ENCODE measurements at regions not wholly inside any gene's neighbourhood (a gene's known extent, or its start where the extent isn't known, plus 50 kb on each side); places are given as distances from the start of the nearest gene placed in this dataset.
"Not testable (repeated sequence)": the region's sequence is repeated elsewhere in the genome, so short reads cannot be mapped to it uniquely, and the experiment has no call there.

- peak; percentile 24 for DNase-seq
Measured at GRCh38 chr1:149635290-149635899, 51.7 kb downstream of the PPIAL4C start.

GRCh38 chr1:149636286-149637122 lies 52.9 kb downstream of the PPIAL4C start:
- DNase-seq: peak; percentile 85

- DNase-seq: not testable (repeated sequence)
Measured at GRCh38 chr1:149638481-149638880, 54.8 kb downstream of the PPIAL4C start.

- DNase-seq: not testable (repeated sequence)
Measured at GRCh38 chr1:149638901-149639658, 55.4 kb downstream of the PPIAL4C start.

GRCh38 chr1:149641179-149641578 lies 57.5 kb downstream of the PPIAL4C start:
- not testable (repeated sequence) for DNase-seq

GRCh38 chr1:149644818-149645217 lies 61.2 kb downstream of the PPIAL4C start:
- not testable (repeated sequence) for DNase-seq

- DNase-seq: not testable (repeated sequence)
Measured at GRCh38 chr1:149646360-149647017, 62.8 kb downstream of the PPIAL4C start.

- not testable (repeated sequence) for DNase-seq
Measured at GRCh38 chr1:149647018-149647373, 63.3 kb downstream of the PPIAL4C start.

- DNase-seq: not testable (repeated sequence)
Measured at GRCh38 chr1:149657750-149658149, 74.1 kb downstream of the PPIAL4C start.

- DNase-seq: not testable (repeated sequence)
Measured at GRCh38 chr1:149658175-149658574, 74.5 kb downstream of the PPIAL4C start.

GRCh38 chr1:149664624-149665023 lies 81.0 kb downstream of the PPIAL4C start:
- DNase-seq: not testable (repeated sequence)

GRCh38 chr1:149665033-149665432 lies 81.4 kb downstream of the PPIAL4C start:
- not testable (repeated sequence) for DNase-seq

- not testable (repeated sequence) for DNase-seq
Measured at GRCh38 chr1:149665528-149665927, 81.9 kb downstream of the PPIAL4C start.

- not testable (repeated sequence) for DNase-seq
Measured at GRCh38 chr1:149673231-149673909, 89.7 kb downstream of the PPIAL4C start.

GRCh38 chr1:149674921-149675320 lies 91.3 kb downstream of the PPIAL4C start:
- DNase-seq: not testable (repeated sequence)

GRCh38 chr1:149677359-149677758 lies 93.7 kb downstream of the PPIAL4C start:
- not testable (repeated sequence) for DNase-seq

- DNase-seq: not testable (repeated sequence)
Measured at GRCh38 chr1:149686593-149687238, 95.8 kb upstream of the FCGR1A start.

GRCh38 chr1:149691399-149691798 lies 91.1 kb upstream of the FCGR1A start:
- not testable (repeated sequence) for DNase-seq

- DNase-seq: peak; percentile 9
Measured at GRCh38 chr1:149692804-149693539, 89.5 kb upstream of the FCGR1A start.

GRCh38 chr1:149695066-149695465 lies 87.4 kb upstream of the FCGR1A start:
- DNase-seq: not testable (repeated sequence)

- DNase-seq: not testable (repeated sequence)
Measured at GRCh38 chr1:149700220-149700619, 82.3 kb upstream of the FCGR1A start.

Measured in activated gamma-delta T cell treated with Interleukin-2 at 50 U/mL for 16 hours (primary cell).